BLaER1 treated with 17β-estradiol and CSF1 and Interleukin-3, amounts not matched to agents 10 nM and 100 nM (cell line): ENCODE measurements at regions not wholly inside any gene's neighbourhood (a gene's known extent, or its start where the extent isn't known, plus 50 kb on each side); places are given as distances from the start of the nearest gene placed in this dataset.
"Not testable (repeated sequence)": the region's sequence is repeated elsewhere in the genome, so short reads cannot be mapped to it uniquely, and the experiment has no call there.

Source experiments
- H3K27ac ChIP-seq, 11 experiments: shearing (Covaris generic); formaldehyde crosslinking; 2 replicates each; pipeline ENCODE4 v1.8.1; 2022
- H3K27me3 ChIP-seq, 11 experiments: shearing (Covaris generic); formaldehyde crosslinking; 2 replicates each; pipeline ENCODE4 v1.8.1; 2022
- H3K36me3 ChIP-seq, 11 experiments: shearing (Covaris generic); formaldehyde crosslinking; 2 replicates each; pipeline ENCODE4 v1.8.1; 2022
- H3K4me1 ChIP-seq, 10 experiments: shearing (Covaris generic); formaldehyde crosslinking; 2 replicates each; pipeline ENCODE4 v1.8.1; 2022
- H3K4me2 ChIP-seq, 11 experiments: shearing (Covaris generic); formaldehyde crosslinking; 2 replicates each; pipeline ENCODE4 v1.8.1; 2022
- H3K4me3 ChIP-seq, 10 experiments: shearing (Covaris generic); formaldehyde crosslinking; 2 replicates each; pipeline ENCODE4 v1.8.1; 2022
- H3K9ac ChIP-seq, 11 experiments: shearing (Covaris generic); formaldehyde crosslinking; 2 replicates each; pipeline ENCODE4 v1.8.1; 2022
- H3K9me3 ChIP-seq, 11 experiments: shearing (Covaris generic); formaldehyde crosslinking; replicated peaks in 1 of 11; 2 replicates each; pipeline ENCODE4 v1.8.1; 2022
- H4K20me1 ChIP-seq, 11 experiments: shearing (Covaris generic); formaldehyde crosslinking; 2 replicates each; pipeline ENCODE4 v1.8.1; 2022
- Cebpa-rat ChIP-seq, 11 experiments: shearing (Covaris generic); IDR thresholded peaks; 2 replicates each; pipeline ENCODE4 v1.8.1; 2022

- no peak overlapping the region for H3K27ac ChIP-seq
- no peaks in the 10 kb centered on the region for H3K9me3 ChIP-seq
- no peak overlapping the region for H3K4me2 ChIP-seq
- H3K36me3 ChIP-seq = no peaks in the 10 kb centered on the region
- H3K4me3 ChIP-seq = no peak overlapping the region
- no peaks in the 10 kb centered on the region for H3K4me1 ChIP-seq
- H3K9ac ChIP-seq = no peak overlapping the region
- H3K27me3 ChIP-seq = no peaks in the 10 kb centered on the region
- no peak for TF ChIP-seq Cebpa-rat (IDR thresholded peaks at IDR 0.05)
- no peaks in the 10 kb centered on the region for H4K20me1 ChIP-seq
These were observed 199.9 kb downstream of the CWF19L2 start for GRCh38 chr11:107257710-107258109.

DNA sequence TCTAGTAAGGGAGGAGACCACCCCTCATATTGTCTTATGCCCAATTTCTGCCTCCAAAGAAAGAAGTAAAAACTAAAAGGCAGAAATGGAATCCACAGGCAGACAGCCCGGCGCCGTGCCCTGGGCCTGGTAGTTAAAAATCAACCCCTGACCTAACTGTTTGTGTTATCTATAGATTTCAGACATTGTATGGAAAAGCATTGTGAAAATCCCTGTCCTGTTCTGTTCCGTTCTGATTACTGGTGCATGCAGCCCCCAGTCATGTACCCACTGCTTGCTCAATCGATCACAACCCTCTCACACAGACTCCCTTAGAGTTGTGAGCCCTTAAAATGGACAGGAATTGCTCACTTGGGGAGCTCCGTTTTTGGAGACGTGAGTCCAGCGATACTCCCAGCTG lies 204.0 kb downstream of the CWF19L2 start:
- H3K27me3 ChIP-seq, H3K27ac ChIP-seq, H3K4me2 ChIP-seq: not testable (repeated sequence)

DNA sequence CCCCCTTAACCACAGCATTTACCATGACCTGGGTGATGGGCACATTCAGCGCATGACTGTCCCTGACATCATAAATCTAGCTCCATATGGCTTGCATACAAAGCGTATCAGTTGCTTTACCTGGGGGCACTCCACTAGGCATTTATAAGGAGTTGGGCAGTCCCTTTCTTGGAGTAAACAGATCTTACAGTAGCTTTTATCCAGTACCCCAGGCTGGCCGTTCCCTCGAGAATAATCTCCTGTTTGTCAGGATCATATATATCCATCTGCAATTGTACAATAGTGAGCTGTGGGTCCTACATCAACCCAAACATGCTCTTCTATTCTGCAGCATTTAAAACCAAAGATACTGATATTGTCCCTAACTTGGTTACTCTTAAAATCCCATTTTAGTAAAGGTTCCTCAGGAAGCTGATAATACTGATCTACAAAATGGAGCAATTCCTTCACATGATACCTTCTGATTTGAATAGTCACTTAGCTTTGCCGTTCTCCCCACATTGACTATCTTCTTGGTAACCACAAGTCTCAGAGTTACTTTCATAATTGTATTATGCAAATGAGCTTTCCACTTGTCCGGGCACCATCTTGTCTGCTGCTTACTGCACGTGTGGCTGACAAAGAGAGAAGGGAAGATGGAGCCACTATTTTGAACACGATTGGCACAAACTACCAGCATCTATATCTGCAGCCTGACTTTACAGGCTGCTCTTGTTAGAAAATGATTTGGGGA lies 205.0 kb downstream of the CWF19L2 start:
- H3K27ac ChIP-seq = no peak overlapping the region
- no peaks in the 10 kb centered on the region for H3K4me1 ChIP-seq
- H3K4me2 ChIP-seq = no peak overlapping the region
- H3K4me3 ChIP-seq = no peak overlapping the region
- no peaks in the 10 kb centered on the region for H3K36me3 ChIP-seq
- no peaks in the 10 kb centered on the region for H3K27me3 ChIP-seq
- no peaks in the 10 kb centered on the region for H3K9me3 ChIP-seq
- no peak for TF ChIP-seq Cebpa-rat (IDR thresholded peaks at IDR 0.05)
- H4K20me1 ChIP-seq = no peaks in the 10 kb centered on the region
- H3K9ac ChIP-seq = no peak overlapping the region

More for the DNA sequence above, 204.0 kb downstream of the CWF19L2 start:
- H3K36me3 ChIP-seq, H3K9ac ChIP-seq, H3K9me3 ChIP-seq, H3K4me3 ChIP-seq, H4K20me1 ChIP-seq, H3K4me1 ChIP-seq: not testable (repeated sequence)

DNA sequence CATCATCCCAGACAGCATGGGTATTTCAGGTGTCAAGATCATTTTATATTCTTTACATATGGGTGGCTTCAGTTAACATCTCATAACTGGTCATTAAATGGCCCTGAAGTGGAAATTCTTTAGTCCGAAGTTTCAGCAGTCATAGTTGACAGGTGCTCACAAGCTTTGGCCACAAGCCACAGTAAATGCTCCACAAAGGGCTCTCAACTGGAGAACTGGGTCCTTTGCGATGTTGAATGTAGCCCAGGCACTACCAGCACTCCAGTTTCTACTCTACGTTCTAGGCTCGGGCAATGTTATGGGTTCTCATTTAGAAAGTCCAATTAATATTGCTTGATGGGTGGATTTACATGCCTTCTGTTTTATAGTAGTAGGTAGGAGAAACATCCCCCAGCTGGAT lies 206.3 kb downstream of the CWF19L2 start:
- Histone ChIP-seq H4K20me1 (no peaks in the 10 kb centered on the region), H3K36me3 (no peaks in the 10 kb centered on the region), H3K4me3 (no peak overlapping the region), H3K27me3 (no peaks in the 10 kb centered on the region), H3K4me2 (no peak overlapping the region), H3K9ac (no peak overlapping the region), H3K4me1 (no peaks in the 10 kb centered on the region), H3K9me3 (no peaks in the 10 kb centered on the region), H3K27ac (no peak overlapping the region)
- no peak for TF ChIP-seq Cebpa-rat (IDR thresholded peaks at IDR 0.05)

GRCh38 chr11:107250017-107250416 lies 207.6 kb downstream of the CWF19L2 start:
- Histone ChIP-seq H3K9me3 (no peaks in the 10 kb centered on the region), H3K4me3 (no peak overlapping the region), H3K4me2 (no peak overlapping the region), H4K20me1 (no peaks in the 10 kb centered on the region), H3K27me3 (no peaks in the 10 kb centered on the region), H3K4me1 (no peaks in the 10 kb centered on the region), H3K36me3 (no peaks in the 10 kb centered on the region), H3K9ac (no peak overlapping the region), H3K27ac (no peak overlapping the region)
- TF ChIP-seq Cebpa-rat (IDR thresholded peaks at IDR 0.05) = no peak

- no peaks in the 10 kb centered on the region for H3K4me1 ChIP-seq
- no peaks in the 10 kb centered on the region for H3K27me3 ChIP-seq
- no peak for TF ChIP-seq Cebpa-rat (IDR thresholded peaks at IDR 0.05)
- H3K36me3 ChIP-seq = no peaks in the 10 kb centered on the region
- no peaks in the 10 kb centered on the region for H4K20me1 ChIP-seq
- no peak overlapping the region for H3K4me3 ChIP-seq
- H3K27ac ChIP-seq = no peak overlapping the region
- no peak overlapping the region for H3K9ac ChIP-seq
- no peak overlapping the region for H3K4me2 ChIP-seq
- no peaks in the 10 kb centered on the region for H3K9me3 ChIP-seq
These were observed 208.6 kb downstream of the CWF19L2 start for GRCh38 chr11:107249054-107249453.

DNA sequence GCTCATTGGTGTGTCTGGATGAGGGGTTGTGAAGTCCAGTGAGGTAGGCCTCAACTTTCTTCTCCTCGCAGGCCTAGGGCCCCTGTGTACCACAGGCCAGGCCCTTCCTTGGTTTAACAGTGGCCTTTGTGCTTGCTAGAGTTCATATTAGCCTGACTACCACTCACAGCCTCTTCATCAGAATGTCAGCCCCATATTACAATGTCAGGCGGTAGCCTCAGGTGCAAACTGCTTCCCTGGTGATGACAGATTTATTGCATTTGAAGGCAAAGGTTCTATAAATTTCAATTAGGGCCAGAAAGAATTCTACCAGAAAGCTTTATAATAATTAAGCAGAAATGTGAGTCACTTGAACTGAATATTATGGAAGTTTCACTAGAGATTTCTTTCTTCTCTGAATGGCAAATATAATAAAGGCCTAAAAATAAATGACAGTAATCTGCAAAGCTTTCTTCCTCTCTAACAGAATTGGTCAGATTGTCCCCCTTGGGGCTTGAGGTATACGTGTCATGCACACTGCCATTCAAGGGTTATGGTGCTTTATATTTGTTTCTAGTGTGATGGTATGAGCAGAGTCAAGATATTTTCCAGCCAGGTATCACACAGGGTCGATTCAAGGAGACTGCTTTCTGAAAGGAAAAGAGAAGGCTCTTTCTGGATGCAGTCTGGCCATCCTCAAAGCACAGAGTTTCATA lies 210.3 kb downstream of the CWF19L2 start:
- Histone ChIP-seq H3K36me3 (no peaks in the 10 kb centered on the region), H3K9me3 (no peaks in the 10 kb centered on the region), H3K4me3 (no peak overlapping the region), H3K27ac (no peak overlapping the region), H3K9ac (no peak overlapping the region), H4K20me1 (no peaks in the 10 kb centered on the region), H3K4me2 (no peak overlapping the region), H3K4me1 (no peaks in the 10 kb centered on the region), H3K27me3 (no peaks in the 10 kb centered on the region)
- TF ChIP-seq Cebpa-rat (IDR thresholded peaks at IDR 0.05) = no peak

- no peak for TF ChIP-seq Cebpa-rat (IDR thresholded peaks at IDR 0.05)
- no peaks in the 10 kb centered on the region for H3K36me3 ChIP-seq
- no peak overlapping the region for H3K9ac ChIP-seq
- H3K9me3 ChIP-seq = no peaks in the 10 kb centered on the region
- H3K27me3 ChIP-seq = no peaks in the 10 kb centered on the region
- H4K20me1 ChIP-seq = no peaks in the 10 kb centered on the region
- no peaks in the 10 kb centered on the region for H3K4me1 ChIP-seq
- no peak overlapping the region for H3K27ac ChIP-seq
- no peak overlapping the region for H3K4me3 ChIP-seq
- no peak overlapping the region for H3K4me2 ChIP-seq
These were observed 213.7 kb downstream of the CWF19L2 start for GRCh38 chr11:107243929-107244328.

GRCh38 chr11:107232451-107232850 lies 214.2 kb upstream of the GUCY1A2 start:
- H3K27ac ChIP-seq = no peak overlapping the region
- no peak overlapping the region for H3K9ac ChIP-seq
- no peaks in the 10 kb centered on the region for H4K20me1 ChIP-seq
- no peaks in the 10 kb centered on the region for H3K27me3 ChIP-seq
- no peak overlapping the region for H3K4me3 ChIP-seq
- H3K36me3 ChIP-seq = no peaks in the 10 kb centered on the region
- H3K4me2 ChIP-seq = no peak overlapping the region
- no peak for TF ChIP-seq Cebpa-rat (IDR thresholded peaks at IDR 0.05)
- H3K4me1 ChIP-seq = no peaks in the 10 kb centered on the region
- H3K9me3 ChIP-seq = peaks cover 10 to 40% (median 17%) of the 10 kb centered on the region in 11 experiments; a peak in 19 of 22 replicates

DNA sequence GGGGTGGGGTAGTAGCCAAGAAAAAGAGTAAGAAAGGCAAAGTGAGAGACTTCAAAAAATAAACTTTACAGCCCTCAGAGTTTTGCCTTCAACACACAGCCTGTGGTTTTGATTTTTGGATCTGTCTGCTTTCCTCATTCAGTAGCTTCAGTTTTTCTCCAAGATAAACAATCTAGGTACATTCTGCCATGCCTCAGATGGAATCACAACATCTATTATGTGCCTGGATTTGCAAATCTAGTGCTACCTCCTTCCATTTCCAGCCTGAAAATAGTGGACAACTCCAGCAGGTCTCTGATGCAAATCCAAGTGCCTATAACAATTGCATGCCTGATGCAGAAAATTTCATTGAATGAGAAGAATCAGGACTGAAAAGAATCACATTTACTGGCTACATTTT lies 206.6 kb upstream of the GUCY1A2 start:
- Histone ChIP-seq H3K9ac (no peak overlapping the region), H3K27me3 (no peaks in the 10 kb centered on the region), H3K4me1 (no peaks in the 10 kb centered on the region), H3K4me3 (no peak overlapping the region), H3K27ac (no peak overlapping the region), H3K36me3 (no peaks in the 10 kb centered on the region), H3K4me2 (no peak overlapping the region), H3K9me3 (peaks cover 0 to 15% (median 0%) of the 10 kb centered on the region in 11 experiments; a peak in 5 of 22 replicates), H4K20me1 (no peaks in the 10 kb centered on the region)
- no peak for TF ChIP-seq Cebpa-rat (IDR thresholded peaks at IDR 0.05)
